ENCODE measurements at regions not wholly inside any gene's neighbourhood (a gene's known extent, or its start where the extent isn't known, plus 50 kb on each side); places are given as distances from the start of the nearest gene placed in this dataset.

GRCh38 chr2:133975676-133976428 is 278.0 kb upstream of the MGAT5 start:
- TF ChIP-seq ZNF274 (IDR thresholded peaks at IDR 0.05; ENCODE audit: low read depth, low read length) (no peak), YY1 (IDR thresholded peaks at IDR 0.05; ENCODE audit: insufficient read depth, insufficient read length) (no peak), SUZ12 (IDR thresholded peaks at IDR 0.05; ENCODE audit: extremely low read depth, insufficient read depth, insufficient read length) (no peak)
